Immature natural killer cell (primary cell): ENCODE measurements at regions not wholly inside any gene's neighbourhood (a gene's known extent, or its start where the extent isn't known, plus 50 kb on each side); places are given as distances from the start of the nearest gene placed in this dataset.
"Not testable (repeated sequence)": the region's sequence is repeated elsewhere in the genome, so short reads cannot be mapped to it uniquely, and the experiment has no call there.

Experiments used
- DNase-seq, 3 donors: peaks; one replicate each; pipeline ENCODE4 v3.0.0; 2022; ENCODE audit warnings: mixed read lengths in 1 of 3
- H3K27ac Mint-ChIP-seq, 6 donors: one replicate each; pipeline ENCODE4 v1.8.0; 2020; ENCODE audit warnings: mixed read lengths in 6 of 6, mild to moderate bottlenecking in 5 of 6, inconsistent platforms in 4 of 6, moderate library complexity in 3 of 6
- H3K27me3 Mint-ChIP-seq, 3 donors: one replicate each; pipeline ENCODE4 v1.8.0; 2020 to 2021; ENCODE audit warnings: low read depth in 3 of 3, mild to moderate bottlenecking in 3 of 3, mixed read lengths in 3 of 3, moderate library complexity in 3 of 3, inconsistent platforms in 1 of 3
- H3K36me3 Mint-ChIP-seq, 3 donors: one replicate each; pipeline ENCODE4 v1.8.0; 2020; ENCODE audit warnings: mixed read lengths in 3 of 3, inconsistent platforms in 2 of 3, mild to moderate bottlenecking in 2 of 3
- H3K4me1 Mint-ChIP-seq, 2 donors: one replicate each; pipeline ENCODE4 v1.8.0; 2020; ENCODE audit warnings: inconsistent platforms in 2 of 2, mild to moderate bottlenecking in 2 of 2, mixed read lengths in 2 of 2, moderate library complexity in 1 of 2
- H3K4me3 Mint-ChIP-seq, 5 donors: one replicate each; pipeline ENCODE4 v1.8.0; 2020; ENCODE audit warnings: mild to moderate bottlenecking in 5 of 5, mixed read lengths in 5 of 5, inconsistent platforms in 3 of 5, moderate library complexity in 3 of 5
- H3K9me3 Mint-ChIP-seq, 6 donors: one replicate each; pipeline ENCODE4 v1.8.0; 2020; ENCODE audit warnings: mild to moderate bottlenecking in 6 of 6, mixed read lengths in 6 of 6, inconsistent platforms in 4 of 6, moderate library complexity in 3 of 6

DNA sequence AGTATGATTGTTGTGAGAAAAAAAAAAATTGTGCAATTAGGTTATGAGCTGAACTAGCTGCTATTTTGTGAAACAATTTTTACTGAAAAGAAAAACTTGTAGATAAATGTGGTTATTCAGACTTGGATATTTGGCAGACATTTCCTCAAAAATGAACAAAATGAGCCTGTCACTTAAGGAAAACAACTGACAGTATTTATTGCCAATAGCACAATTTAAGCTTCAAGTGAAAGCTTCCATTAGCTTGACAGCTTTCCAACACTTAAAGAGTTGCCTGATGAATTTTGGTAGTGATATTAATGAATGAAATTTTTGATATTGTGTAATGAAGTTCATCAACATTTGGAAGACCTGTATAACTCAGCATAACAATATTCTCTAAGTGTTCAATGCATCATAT lies 116.1 kb upstream of the RGS1 start:
- no peaks in the 10 kb centered on the region for H3K36me3 Mint-ChIP-seq
- no peaks in the 10 kb centered on the region for H3K9me3 Mint-ChIP-seq
- no peak for DNase-seq
- H3K27ac Mint-ChIP-seq, result no peak overlapping the region
- no peak overlapping the region for H3K4me3 Mint-ChIP-seq
- H3K27me3 Mint-ChIP-seq, result peaks cover 2 to 4% (median 3%) of the 10 kb centered on the region in 3 donors
- no peaks in the 10 kb centered on the region for H3K4me1 Mint-ChIP-seq

DNA sequence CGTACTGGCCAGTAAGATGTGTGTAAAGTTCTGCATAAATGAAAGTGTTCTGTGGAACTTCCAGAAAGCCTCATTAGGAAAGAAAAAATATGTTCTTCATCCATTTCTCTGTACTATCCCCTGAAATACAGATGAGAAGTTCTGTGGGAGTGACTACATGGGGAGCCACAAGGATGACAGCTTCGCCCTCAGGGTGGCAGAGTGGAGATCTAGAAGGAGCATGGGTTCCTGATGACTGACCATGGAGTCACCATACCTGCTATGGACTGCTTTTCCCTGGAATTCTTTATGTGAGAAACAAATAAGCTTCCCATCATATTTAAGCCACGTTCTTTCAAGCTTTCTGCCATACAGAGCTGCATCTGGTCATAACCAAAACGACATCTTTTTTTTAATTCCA lies 113.9 kb upstream of the RGS1 start:
- peaks cover 0 to 4% (median 4%) of the 10 kb centered on the region in 3 donors for H3K27me3 Mint-ChIP-seq

DNA sequence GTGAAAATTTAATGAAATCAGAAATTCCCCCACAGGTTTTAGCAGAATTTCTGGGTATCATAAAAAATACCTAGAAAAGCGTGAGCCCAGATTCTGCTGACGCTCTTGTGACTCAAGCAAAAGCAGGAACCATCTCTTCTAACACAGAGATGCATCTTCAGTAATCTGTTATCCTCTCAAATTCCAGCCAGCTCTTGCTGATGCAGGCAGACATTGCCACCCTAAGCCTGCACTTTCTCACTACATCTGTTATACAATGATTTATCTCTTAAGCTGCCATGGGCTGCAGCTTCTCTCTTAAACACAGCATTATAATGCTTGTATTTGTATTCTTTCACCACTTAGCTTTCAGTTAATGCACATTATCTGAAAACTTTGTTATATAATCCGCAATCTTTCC lies 113.0 kb upstream of the RGS1 start:
- Mint-ChIP-seq H3K4me1 (no peaks in the 10 kb centered on the region), H3K4me3 (no peak overlapping the region), H3K36me3 (no peaks in the 10 kb centered on the region), H3K27me3 (peaks cover 0 to 4% (median 2%) of the 10 kb centered on the region in 3 donors), H3K9me3 (no peaks in the 10 kb centered on the region), H3K27ac (no peak overlapping the region)
- no peak for DNase-seq

More for the DNA sequence above, 113.9 kb upstream of the RGS1 start:
- no peak for DNase-seq
- H3K36me3 Mint-ChIP-seq, result no peaks in the 10 kb centered on the region
- no peaks in the 10 kb centered on the region for H3K9me3 Mint-ChIP-seq
- H3K4me1 Mint-ChIP-seq, result no peaks in the 10 kb centered on the region
- H3K4me3 Mint-ChIP-seq, result no peak overlapping the region
- H3K27ac Mint-ChIP-seq, result no peak overlapping the region

DNA sequence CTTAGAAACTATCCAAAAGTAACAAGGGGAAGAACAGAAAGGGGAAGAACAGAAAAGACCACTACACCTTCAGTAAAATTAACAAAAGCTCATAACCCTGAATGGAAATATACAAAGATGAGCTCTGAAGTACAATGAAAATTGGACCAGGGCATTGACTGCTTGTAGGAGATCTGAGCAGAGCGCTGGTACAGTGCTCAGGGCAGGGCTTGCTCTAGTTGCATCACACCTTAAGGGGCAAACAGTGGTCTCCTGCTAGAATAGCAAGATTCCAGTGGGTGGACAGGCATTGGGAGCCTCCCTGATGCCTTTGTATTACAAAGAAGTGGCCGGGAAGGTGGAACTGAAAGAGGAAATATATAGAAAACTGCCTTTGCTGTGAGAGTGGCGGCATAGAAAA lies 111.9 kb upstream of the RGS1 start:
- Mint-ChIP-seq H3K9me3 (no peaks in the 10 kb centered on the region), H3K27ac (no peak overlapping the region), H3K36me3 (no peaks in the 10 kb centered on the region), H3K4me3 (no peak overlapping the region), H3K27me3 (peaks cover 0 to 4% (median 2%) of the 10 kb centered on the region in 3 donors), H3K4me1 (no peaks in the 10 kb centered on the region)
- DNase-seq, result no peak

DNA sequence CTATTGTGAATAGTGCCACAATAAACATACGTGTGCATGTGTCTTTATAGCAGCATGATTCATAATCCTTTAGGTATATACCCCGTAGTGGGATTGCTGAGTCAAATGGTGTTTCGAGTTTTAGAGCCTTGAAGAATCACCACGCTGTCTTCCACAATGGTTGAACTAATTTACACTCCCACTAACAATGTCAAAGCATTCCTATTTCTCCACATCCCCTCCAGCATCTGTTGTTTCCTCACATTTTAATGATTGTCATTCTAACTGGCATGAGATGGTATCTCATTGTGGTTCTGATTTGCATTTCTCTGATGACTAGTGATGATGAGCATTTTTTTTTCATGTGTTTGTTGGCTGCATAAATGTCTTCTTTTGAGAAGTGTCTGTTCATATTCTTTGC lies 110.4 kb upstream of the RGS1 start:
- not testable (repeated sequence) for DNase-seq, H3K27me3 Mint-ChIP-seq, H3K4me3 Mint-ChIP-seq, H3K4me1 Mint-ChIP-seq, H3K9me3 Mint-ChIP-seq, H3K27ac Mint-ChIP-seq, H3K36me3 Mint-ChIP-seq

DNA sequence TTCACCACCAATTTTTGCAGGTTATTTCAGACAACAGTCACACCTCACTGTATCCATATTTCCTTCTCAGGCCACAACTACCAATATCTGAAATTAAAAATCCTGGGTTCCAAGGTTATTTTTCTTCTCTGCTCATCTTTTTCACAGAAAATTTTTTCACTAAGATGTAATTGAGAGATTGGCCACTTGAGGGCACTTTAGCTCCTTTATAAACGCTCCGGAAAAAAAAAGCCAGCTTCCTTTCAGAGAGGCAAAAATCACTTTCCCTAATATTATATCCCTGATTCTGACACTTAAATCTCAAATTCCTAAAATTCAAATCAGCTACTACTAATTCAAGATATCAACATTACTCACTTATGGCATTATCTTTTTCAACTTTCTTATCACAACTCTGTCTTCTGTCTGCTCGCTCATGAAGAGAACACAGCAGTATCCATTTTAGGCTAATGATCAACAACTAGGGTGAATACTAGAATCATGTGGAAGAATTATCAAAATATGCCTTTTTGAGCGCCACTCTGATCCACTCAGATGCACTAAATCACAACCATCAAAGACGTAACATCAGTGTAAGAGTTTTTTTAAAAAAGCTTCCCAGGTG lies 101.4 kb upstream of the RGS1 start:
- H3K36me3 Mint-ChIP-seq, result no peaks in the 10 kb centered on the region
- H3K27me3 Mint-ChIP-seq, result peaks cover 0 to 4% (median 2%) of the 10 kb centered on the region in 3 donors
- H3K27ac Mint-ChIP-seq, result no peak overlapping the region
- no peaks in the 10 kb centered on the region for H3K9me3 Mint-ChIP-seq
- peak; percentile 38 to 49 (median 48) for DNase-seq
- H3K4me3 Mint-ChIP-seq, result no peak overlapping the region
- H3K4me1 Mint-ChIP-seq, result no peaks in the 10 kb centered on the region

DNA sequence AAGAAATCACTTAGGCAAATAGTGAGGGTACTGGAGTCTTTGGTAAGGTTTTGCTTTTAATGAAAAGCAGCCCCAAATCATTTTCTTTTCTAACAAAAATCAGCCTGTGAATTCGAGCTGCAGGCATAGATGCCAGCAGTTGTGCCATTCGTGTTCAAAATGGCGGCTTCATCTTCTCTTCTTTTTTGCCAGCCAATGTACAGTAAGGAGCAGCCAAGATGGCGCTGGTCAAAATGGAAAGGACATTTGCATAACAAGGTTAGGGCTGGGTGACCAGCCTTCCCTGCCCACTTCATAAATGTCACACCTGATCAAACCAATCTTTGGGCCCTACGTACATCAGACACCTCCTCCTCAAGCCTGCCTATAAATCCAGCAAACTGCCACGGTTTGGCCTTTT lies 100.2 kb upstream of the RGS1 start:
- Mint-ChIP-seq H3K27ac (no peak overlapping the region), H3K9me3 (no peaks in the 10 kb centered on the region), H3K27me3 (peaks cover 0 to 4% (median 1%) of the 10 kb centered on the region in 3 donors), H3K4me1 (no peaks in the 10 kb centered on the region), H3K36me3 (no peaks in the 10 kb centered on the region), H3K4me3 (no peak overlapping the region)
- no peak for DNase-seq

DNA sequence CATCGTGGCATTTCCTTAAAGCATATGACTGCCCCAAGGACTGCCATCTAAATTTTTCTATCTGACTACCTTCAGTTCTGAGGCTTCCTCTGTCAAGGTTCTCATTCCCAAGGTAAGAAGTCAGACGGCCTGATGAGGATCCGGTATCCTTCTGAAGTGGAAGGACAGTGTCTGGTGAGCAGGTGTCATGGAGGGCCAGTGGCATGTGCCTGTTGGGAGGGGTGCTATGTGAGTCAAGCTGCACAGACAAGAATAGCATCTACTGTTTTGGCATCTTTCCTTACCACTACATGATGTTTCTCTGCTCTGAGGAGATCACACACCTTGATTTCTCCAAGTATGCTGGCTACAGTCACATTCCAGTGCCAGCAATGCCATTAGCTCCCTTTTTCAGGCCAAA lies 99.6 kb upstream of the RGS1 start:
- H3K27me3 Mint-ChIP-seq, result peaks cover 0 to 4% (median 0%) of the 10 kb centered on the region in 3 donors

DNA sequence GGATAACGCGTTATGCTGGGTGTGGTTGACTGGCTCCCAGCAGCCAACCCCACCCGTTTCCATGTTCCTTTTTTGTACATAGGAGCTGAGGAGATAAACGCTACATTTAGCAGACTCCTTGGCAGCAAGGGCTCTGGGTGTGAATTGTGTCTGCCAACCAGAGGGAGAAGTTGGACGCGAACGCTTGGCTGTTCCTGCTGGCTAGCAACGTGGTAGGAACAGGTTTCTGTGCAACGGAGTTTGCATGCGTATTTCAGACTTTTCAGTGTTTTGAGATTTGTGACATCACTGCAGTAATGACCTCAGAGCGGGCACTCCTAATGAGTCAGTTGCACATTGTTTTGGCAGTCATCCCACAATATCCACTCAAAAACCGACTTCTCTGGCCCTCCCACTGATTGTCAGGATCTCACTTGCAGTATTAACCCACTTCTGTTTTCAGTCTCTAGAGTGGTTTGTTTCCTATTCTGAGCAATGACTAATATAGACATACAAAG lies 98.7 kb upstream of the RGS1 start:
- Mint-ChIP-seq H3K4me1 (no peaks in the 10 kb centered on the region), H3K27me3 (peaks cover 0 to 4% (median 0%) of the 10 kb centered on the region in 3 donors), H3K9me3 (no peaks in the 10 kb centered on the region), H3K4me3 (no peak overlapping the region), H3K27ac (peak overlapping the region in 3 of 6 donors; percentile 2 to 39 (median 23)), H3K36me3 (no peaks in the 10 kb centered on the region)
- no peak for DNase-seq

More for the DNA sequence above, 99.6 kb upstream of the RGS1 start:
- Mint-ChIP-seq H3K36me3 (no peaks in the 10 kb centered on the region), H3K27ac (peak overlapping the region in 1 of 6 donors; percentile 39), H3K4me3 (no peak overlapping the region), H3K9me3 (no peaks in the 10 kb centered on the region), H3K4me1 (no peaks in the 10 kb centered on the region)
- no peak for DNase-seq

DNA sequence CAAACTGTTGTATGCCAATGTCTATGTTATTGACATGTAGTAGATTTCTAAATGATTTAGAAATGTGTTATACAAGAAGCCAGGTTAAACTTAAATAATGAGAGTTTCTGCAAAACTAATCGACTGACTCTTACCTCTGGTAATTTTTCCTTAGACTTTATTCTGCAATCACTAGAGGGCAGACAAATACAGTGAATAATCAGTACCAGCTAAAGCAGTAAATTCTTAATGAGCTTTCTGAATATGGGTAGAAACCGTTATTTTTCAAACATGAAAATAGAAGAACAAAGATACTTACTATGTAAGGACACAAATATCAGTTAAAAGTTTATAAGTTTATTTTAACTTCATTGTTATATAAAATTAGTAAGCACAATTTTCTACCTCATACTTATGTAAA lies 97.9 kb upstream of the RGS1 start:
- peak; percentile 36 to 53 (median 45) for DNase-seq
- no peak overlapping the region for H3K27ac Mint-ChIP-seq
- H3K27me3 Mint-ChIP-seq, result peaks cover 0 to 4% (median 0%) of the 10 kb centered on the region in 3 donors
- H3K9me3 Mint-ChIP-seq, result peaks cover 0 to 3% (median 0%) of the 10 kb centered on the region in 6 donors
- H3K4me3 Mint-ChIP-seq, result no peak overlapping the region
- no peaks in the 10 kb centered on the region for H3K36me3 Mint-ChIP-seq
- H3K4me1 Mint-ChIP-seq, result no peaks in the 10 kb centered on the region

DNA sequence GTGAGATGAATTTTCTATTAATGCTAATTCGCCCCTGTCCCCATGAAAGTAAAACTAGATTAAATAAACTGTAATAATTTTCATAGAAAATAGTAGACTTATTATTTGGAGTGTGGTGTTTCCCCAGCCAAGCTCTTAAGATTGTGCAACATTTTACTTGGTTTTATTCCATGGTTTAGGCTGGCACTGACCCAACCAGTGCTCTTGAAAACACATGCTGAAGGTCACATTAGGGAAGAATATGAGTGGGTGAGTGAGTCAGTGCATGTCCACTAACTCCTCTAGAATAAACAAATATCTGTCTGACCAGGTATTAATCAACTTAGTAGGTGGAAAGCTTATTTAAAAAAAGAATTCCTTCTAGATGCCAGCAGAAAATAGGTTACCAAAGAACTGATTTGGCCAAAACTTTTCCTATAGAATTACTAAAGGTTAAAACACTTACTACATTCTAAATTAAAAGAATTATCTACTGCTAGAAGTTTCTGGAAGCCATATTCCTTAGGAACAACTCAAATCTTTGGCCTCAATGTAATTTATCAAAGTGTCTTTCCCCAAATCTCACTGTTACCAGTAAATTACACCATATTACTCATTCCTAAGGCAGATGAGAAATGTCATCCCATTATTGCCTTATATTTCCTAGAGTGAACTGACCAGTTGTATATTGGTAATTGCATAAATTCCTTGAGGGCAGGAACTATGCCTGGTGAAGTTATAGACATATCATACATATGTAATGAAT lies 89.7 kb upstream of the RGS1 start:
- H3K4me1 Mint-ChIP-seq, result no peaks in the 10 kb centered on the region

DNA sequence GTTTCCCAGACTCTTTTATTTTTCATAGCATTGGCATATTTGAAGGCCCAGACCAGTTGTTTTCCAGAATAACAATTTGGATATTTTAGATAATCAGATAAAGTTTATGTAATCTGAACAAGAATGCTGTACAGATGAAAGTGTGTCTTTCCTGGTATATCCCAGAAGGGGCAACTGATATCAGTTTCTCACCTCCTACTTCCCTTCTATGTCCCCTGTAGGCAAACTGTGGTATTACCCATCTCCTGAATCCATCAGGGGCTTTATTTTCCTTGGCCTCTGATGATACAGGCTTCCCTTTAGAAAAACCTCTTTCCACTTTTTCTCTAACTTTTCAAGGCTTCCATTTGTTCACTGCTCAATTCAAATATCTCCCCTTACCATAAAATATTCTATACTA lies 87.5 kb upstream of the RGS1 start:
- no peaks in the 10 kb centered on the region for H3K36me3 Mint-ChIP-seq
- H3K27me3 Mint-ChIP-seq, result peaks cover 0 to 2% (median 0%) of the 10 kb centered on the region in 3 donors
- no peak overlapping the region for H3K4me3 Mint-ChIP-seq
- H3K4me1 Mint-ChIP-seq, result no peaks in the 10 kb centered on the region
- H3K9me3 Mint-ChIP-seq, result peaks cover 0 to 3% (median under 1%) of the 10 kb centered on the region in 6 donors
- no peak for DNase-seq
- peak overlapping the region in 1 of 6 donors; percentile 64 for H3K27ac Mint-ChIP-seq

More for the DNA sequence above, 89.7 kb upstream of the RGS1 start:
- peaks cover 0 to 5% (median 1%) of the 10 kb centered on the region in 6 donors for H3K9me3 Mint-ChIP-seq
- H3K4me3 Mint-ChIP-seq, result no peak overlapping the region
- H3K27ac Mint-ChIP-seq, result peak overlapping the region in 1 of 6 donors; percentile 24
- H3K27me3 Mint-ChIP-seq, result peaks cover 0 to 2% (median 0%) of the 10 kb centered on the region in 3 donors
- no peaks in the 10 kb centered on the region for H3K36me3 Mint-ChIP-seq
- DNase-seq, result no peak

DNA sequence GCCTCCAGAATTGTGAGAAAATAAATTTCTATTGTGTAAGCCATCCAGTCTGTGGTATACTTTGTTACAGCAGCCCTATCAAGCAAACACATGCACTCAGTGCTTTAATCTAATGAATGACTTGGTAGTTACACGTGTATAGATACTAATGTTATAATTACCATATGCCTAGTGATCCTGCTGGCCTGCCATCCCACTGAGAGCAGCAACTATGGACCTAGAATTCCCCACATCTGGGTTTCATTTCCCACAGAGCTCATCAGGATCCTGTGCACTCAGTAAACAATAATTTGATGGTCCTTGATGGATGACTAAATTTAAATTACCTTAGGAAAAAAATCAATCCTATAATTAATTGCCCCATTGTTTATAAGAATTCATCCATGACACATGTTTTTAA lies 86.5 kb upstream of the RGS1 start:
- H3K27ac Mint-ChIP-seq, result no peak overlapping the region
- DNase-seq, result no peak
- H3K4me1 Mint-ChIP-seq, result no peaks in the 10 kb centered on the region
- H3K4me3 Mint-ChIP-seq, result no peak overlapping the region
- peaks cover 0 to 2% (median 0%) of the 10 kb centered on the region in 3 donors for H3K27me3 Mint-ChIP-seq
- peaks cover 0 to 2% (median under 1%) of the 10 kb centered on the region in 6 donors for H3K9me3 Mint-ChIP-seq
- H3K36me3 Mint-ChIP-seq, result no peaks in the 10 kb centered on the region

DNA sequence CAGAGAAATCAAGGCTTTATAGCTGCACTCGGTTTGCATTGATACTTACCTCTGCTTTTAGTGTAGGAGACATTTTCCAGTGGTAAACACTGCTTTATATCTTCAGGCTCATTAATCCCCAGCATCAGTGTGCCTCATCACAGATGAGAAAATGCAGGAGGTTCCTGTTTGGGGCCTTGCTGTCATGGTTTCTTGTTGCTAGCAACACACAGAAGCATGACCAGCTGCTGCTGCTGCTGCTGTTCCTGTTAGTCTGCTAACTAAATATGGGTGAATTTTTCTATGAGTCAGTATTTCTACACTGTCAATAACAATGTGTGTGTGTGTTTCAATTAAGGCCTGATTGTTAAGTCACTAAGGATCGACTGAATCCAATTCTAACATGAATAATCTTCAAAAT lies 85.8 kb upstream of the RGS1 start:
- H3K36me3 Mint-ChIP-seq, result no peaks in the 10 kb centered on the region
- peaks cover 0 to 2% (median 0%) of the 10 kb centered on the region in 6 donors for H3K9me3 Mint-ChIP-seq
- peak in 1 of 3 donors; percentile 5 for DNase-seq
- H3K27ac Mint-ChIP-seq, result peak overlapping the region in 1 of 6 donors; percentile 50
- no peaks in the 10 kb centered on the region for H3K4me1 Mint-ChIP-seq
- no peak overlapping the region for H3K4me3 Mint-ChIP-seq
- H3K27me3 Mint-ChIP-seq, result peaks cover 0 to 4% (median 0%) of the 10 kb centered on the region in 3 donors
